Rectal smooth muscle tissue (tissue), 1 donor: ENCODE measurements at regions not wholly inside any gene's neighbourhood (a gene's known extent, or its start where the extent isn't known, plus 50 kb on each side); places are given as distances from the start of the nearest gene placed in this dataset.
"Not testable (repeated sequence)": the region's sequence is repeated elsewhere in the genome, so short reads cannot be mapped to it uniquely, and the experiment has no call there.

Experiments
- H3K27ac ChIP-seq: one replicate; pipeline ENCODE4 v1.7.0; 2013; ENCODE audit warnings: low read depth, low read length, inconsistent platforms
- H3K27me3 ChIP-seq: one replicate; pipeline ENCODE4 v1.7.0; 2013; ENCODE audit warnings: low read length; ENCODE audit not compliant: control insufficient read depth, insufficient read depth
- H3K36me3 ChIP-seq: one replicate; pipeline ENCODE4 v1.7.0; 2013; ENCODE audit warnings: low read length; ENCODE audit not compliant: control insufficient read depth, insufficient read depth
- H3K4me1 ChIP-seq: one replicate; pipeline ENCODE4 v1.7.0; 2013; ENCODE audit warnings: low read length; ENCODE audit not compliant: control insufficient read depth, insufficient read depth
- H3K4me3 ChIP-seq: one replicate; pipeline ENCODE4 v1.7.0; 2013; ENCODE audit warnings: low read length
- H3K9ac ChIP-seq: one replicate; pipeline ENCODE4 v1.7.0; 2013; ENCODE audit warnings: low read length

DNA sequence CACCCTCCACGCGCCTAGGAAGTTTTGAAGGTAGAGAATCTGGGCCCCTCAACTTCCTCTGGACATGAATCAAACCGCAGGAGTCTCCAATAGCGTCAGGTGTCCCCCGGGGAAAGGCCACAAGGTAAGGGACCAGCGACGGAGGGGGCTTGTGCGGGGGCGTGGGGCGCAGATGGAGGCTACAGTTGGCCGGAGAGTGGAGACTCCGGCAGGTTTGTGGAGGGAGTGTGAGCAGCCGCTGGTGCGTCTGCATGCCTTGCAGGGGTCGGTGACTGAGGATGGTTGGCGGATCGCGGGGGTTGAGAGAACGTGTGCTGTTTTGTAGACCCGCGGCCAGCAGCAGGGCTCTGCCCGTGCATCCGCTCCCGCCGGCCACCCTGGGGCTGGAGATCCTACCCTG, 303.3 kb upstream of the DPP6 start:
- H3K36me3 ChIP-seq, H3K4me1 ChIP-seq, H3K27ac ChIP-seq, H3K27me3 ChIP-seq, H3K9ac ChIP-seq: not testable (repeated sequence)
- H3K4me3 ChIP-seq = peak overlapping the region; percentile 54

DNA sequence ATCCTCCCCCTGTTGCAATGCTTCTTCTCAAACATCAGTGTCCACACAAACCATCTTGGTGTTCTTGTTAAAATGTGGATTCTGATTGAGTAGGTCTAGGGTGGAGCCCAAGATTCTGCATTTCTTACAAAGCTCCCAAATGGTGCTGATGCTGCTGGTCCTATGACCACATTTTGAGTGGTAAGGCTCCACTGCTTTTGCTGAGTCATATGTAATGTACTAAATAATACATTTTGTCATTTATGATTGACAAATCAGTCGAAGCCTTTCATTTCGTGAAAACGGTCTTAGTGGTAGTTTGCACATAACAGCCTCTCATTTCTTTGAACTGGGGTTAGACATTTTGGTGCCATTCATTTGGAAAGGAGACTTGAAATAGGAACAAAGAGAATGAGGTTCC, 286.3 kb upstream of the DPP6 start:
- not testable (repeated sequence) for H3K9ac ChIP-seq, H3K27ac ChIP-seq, H3K36me3 ChIP-seq, H3K4me3 ChIP-seq, H3K4me1 ChIP-seq, H3K27me3 ChIP-seq

DNA sequence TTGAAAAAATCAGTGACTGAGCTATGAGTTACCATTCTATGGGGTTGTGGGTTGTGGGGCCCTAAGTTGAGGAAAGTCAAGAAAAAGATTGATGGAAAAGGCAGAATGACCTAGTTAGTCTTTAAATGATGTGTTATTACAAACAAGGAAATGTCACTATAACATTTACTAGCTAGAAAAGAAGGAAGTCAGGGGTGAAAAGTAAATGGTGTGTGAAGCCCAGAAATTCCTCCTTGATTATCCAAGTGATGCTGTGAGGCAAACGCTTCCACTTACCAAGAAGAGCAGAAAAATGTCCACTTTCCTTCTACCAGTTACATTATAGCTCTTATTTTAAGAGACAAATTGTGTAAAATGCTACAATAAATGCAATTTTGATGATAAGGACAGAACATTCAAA, 285.3 kb upstream of the DPP6 start:
- not testable (repeated sequence) for H3K36me3 ChIP-seq, H3K9ac ChIP-seq, H3K27ac ChIP-seq, H3K27me3 ChIP-seq, H3K4me1 ChIP-seq, H3K4me3 ChIP-seq

- Histone ChIP-seq H3K27ac (no peak overlapping the region), H3K9ac (no peak overlapping the region), H3K4me3 (no peak overlapping the region)
Measured at GRCh38 chr7:153772966-153773365, 279.2 kb upstream of the DPP6 start.

GRCh38 chr7:153776940-153777339, 275.3 kb upstream of the DPP6 start:
- not testable (repeated sequence) for H3K27me3 ChIP-seq, H3K4me1 ChIP-seq, H3K27ac ChIP-seq, H3K4me3 ChIP-seq, H3K9ac ChIP-seq, H3K36me3 ChIP-seq

More at GRCh38 chr7:153772966-153773365, 279.2 kb upstream of the DPP6 start:
- Histone ChIP-seq H3K27me3 (no peaks in the 10 kb centered on the region), H3K36me3 (no peaks in the 10 kb centered on the region), H3K4me1 (no peaks in the 10 kb centered on the region)

DNA sequence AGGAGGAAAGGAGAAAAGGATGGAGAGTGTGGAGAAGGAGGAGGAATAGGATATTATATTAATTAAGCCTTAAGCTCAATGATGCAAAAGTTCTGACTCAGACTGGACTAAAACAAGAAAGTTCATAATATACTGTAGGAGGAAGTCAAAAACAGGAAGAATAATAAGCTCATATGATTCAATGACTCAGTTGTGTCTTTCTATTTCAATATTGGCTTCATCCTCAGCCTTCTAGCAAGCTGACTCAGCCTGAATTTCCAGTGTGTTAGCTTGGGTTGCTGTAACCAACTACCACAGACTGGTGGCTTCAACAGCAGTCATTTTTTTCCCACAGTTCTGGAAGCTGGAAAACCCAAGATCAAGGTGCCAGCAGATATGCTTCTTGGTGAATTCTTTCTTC, 254.8 kb upstream of the DPP6 start:
- H3K4me1 ChIP-seq, H3K9ac ChIP-seq, H3K27ac ChIP-seq, H3K27me3 ChIP-seq, H3K36me3 ChIP-seq, H3K4me3 ChIP-seq: not testable (repeated sequence)

GRCh38 chr7:153808117-153808516, 244.1 kb upstream of the DPP6 start:
- H3K27me3 ChIP-seq = no peaks in the 10 kb centered on the region
- H3K4me1 ChIP-seq = no peaks in the 10 kb centered on the region
- H3K9ac ChIP-seq = no peak overlapping the region
- no peak overlapping the region for H3K4me3 ChIP-seq
- H3K36me3 ChIP-seq = no peaks in the 10 kb centered on the region
- no peak overlapping the region for H3K27ac ChIP-seq

DNA sequence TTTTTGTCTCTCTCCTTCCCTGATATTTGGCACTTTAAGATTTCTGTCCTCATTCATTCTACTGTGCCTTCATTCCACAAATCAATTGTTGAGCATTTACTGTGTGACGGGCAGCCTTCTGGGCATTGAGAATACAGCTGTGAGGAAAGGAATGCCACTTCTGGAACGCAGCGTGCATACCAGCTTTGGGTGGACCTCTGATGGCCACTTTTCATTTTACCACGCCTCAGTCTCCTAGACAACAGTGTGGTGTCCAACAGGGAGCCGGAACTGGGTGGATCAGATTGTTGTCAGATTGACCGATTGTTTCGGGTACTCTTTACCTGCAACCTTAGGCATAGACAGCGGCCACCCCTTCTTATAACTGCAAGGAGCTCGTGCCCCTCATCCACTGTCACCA, 222.7 kb upstream of the DPP6 start:
- no peak overlapping the region for H3K4me3 ChIP-seq
- no peaks in the 10 kb centered on the region for H3K36me3 ChIP-seq
- H3K4me1 ChIP-seq = no peaks in the 10 kb centered on the region
- H3K9ac ChIP-seq = no peak overlapping the region
- no peaks in the 10 kb centered on the region for H3K27me3 ChIP-seq
- H3K27ac ChIP-seq = no peak overlapping the region

DNA sequence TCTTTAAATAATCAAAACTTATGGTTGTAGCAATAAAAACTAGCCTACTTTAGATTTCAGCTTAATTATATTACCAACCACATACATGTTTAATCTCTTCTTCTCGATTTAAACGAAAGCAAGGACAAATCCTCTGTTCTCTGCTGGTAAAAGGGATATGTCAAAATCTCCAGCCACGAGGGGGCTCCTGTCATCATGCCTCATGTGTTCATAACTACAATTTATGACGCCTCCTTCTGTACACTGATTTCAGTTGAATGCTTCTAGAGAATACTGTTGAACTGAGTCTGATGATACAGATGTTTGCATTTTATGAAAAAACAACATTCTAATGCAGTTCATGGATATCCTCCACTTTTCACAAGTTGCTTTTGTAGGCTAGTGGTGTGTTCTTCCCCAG, 220.0 kb upstream of the DPP6 start:
- Histone ChIP-seq H3K27ac (no peak overlapping the region), H3K9ac (no peak overlapping the region), H3K36me3 (no peaks in the 10 kb centered on the region), H3K27me3 (no peaks in the 10 kb centered on the region), H3K4me1 (peaks cover 5% of the 10 kb centered on the region), H3K4me3 (no peak overlapping the region)

GRCh38 chr7:153835103-153835502, 217.1 kb upstream of the DPP6 start:
- Histone ChIP-seq H3K4me3 (no peak overlapping the region), H3K27me3 (no peaks in the 10 kb centered on the region), H3K9ac (no peak overlapping the region), H3K36me3 (no peaks in the 10 kb centered on the region), H3K4me1 (peaks cover 5% of the 10 kb centered on the region), H3K27ac (peak overlapping the region; percentile 69)

DNA sequence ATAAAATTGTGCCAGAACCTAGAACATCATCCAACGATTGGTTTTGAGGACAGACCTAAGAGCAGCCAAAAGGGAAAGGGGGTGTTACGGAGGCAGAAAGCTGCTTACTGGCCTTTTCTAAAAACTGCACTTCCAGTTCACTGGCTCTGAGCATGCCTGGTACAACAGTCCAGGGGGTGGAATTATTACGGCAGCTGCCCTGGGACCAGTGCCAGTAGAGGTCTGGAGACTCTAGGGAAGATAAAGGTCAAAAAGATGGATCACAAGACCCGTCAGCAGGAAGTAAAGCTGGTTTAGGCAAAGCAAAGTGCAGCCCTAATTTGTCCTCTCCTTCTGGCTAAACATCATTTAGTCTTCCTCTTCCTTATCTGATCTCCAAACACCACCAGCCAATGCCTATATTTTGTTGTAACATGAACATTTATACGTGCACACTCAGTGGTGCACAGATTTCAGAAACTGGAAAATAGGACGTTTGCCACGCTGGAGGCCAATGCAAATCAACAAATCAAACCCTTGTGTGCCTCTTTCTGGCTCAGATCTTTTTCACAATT, 216.4 kb upstream of the DPP6 start:
- Histone ChIP-seq H3K4me3 (no peak overlapping the region), H3K27me3 (no peaks in the 10 kb centered on the region)

GRCh38 chr7:153838591-153838990, 213.6 kb upstream of the DPP6 start:
- peaks cover 5% of the 10 kb centered on the region for H3K4me1 ChIP-seq
- no peaks in the 10 kb centered on the region for H3K36me3 ChIP-seq
- no peak overlapping the region for H3K9ac ChIP-seq
- no peak overlapping the region for H3K4me3 ChIP-seq
- no peak overlapping the region for H3K27ac ChIP-seq
- no peaks in the 10 kb centered on the region for H3K27me3 ChIP-seq

More for the DNA sequence above, 216.4 kb upstream of the DPP6 start:
- peaks cover 5% of the 10 kb centered on the region for H3K4me1 ChIP-seq
- H3K9ac ChIP-seq = no peak overlapping the region
- H3K27ac ChIP-seq = peak overlapping the region; percentile 69
- no peaks in the 10 kb centered on the region for H3K36me3 ChIP-seq

DNA sequence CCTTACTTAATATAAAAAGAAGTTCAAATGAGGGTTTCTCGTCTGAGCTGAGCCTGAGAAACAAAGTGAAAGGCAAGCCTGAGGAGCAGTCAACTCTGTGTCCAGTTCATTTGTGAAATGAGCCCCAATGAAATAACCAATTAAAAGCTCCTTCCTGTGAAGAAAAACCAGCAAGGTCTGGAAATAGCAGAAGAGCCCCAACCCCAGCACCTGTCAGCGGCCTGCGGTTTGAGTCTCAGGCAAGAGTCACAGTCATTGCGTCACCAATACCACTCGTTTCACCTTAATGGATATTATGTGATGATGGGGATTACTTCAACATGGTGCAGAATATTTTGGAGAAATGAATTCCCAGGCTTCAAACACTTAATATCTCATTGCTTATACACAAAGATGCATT, 211.3 kb upstream of the DPP6 start:
- Histone ChIP-seq H3K9ac (no peak overlapping the region), H3K27me3 (no peaks in the 10 kb centered on the region), H3K4me3 (no peak overlapping the region), H3K27ac (no peak overlapping the region), H3K36me3 (no peaks in the 10 kb centered on the region), H3K4me1 (no peaks in the 10 kb centered on the region)
